GM12874 (cell line): ENCODE measurements at regions not wholly inside any gene's neighbourhood (a gene's known extent, or its start where the extent isn't known, plus 50 kb on each side); places are given as distances from the start of the nearest gene placed in this dataset.

ENCODE experiments used
- TF ChIP-seq, protein P1 (sequence below): IDR thresholded peaks from 2 replicates; pipeline ENCODE4 v1.5.1; 2011; ENCODE audit warnings: low read depth, mild to moderate bottlenecking, control low read depth, low read length, moderate library complexity; ENCODE audit not compliant: insufficient read depth

GRCh38 chr2:191618786-191619185 is 59.1 kb upstream of the NABP1 start:
- TF ChIP-seq, protein P1, sequence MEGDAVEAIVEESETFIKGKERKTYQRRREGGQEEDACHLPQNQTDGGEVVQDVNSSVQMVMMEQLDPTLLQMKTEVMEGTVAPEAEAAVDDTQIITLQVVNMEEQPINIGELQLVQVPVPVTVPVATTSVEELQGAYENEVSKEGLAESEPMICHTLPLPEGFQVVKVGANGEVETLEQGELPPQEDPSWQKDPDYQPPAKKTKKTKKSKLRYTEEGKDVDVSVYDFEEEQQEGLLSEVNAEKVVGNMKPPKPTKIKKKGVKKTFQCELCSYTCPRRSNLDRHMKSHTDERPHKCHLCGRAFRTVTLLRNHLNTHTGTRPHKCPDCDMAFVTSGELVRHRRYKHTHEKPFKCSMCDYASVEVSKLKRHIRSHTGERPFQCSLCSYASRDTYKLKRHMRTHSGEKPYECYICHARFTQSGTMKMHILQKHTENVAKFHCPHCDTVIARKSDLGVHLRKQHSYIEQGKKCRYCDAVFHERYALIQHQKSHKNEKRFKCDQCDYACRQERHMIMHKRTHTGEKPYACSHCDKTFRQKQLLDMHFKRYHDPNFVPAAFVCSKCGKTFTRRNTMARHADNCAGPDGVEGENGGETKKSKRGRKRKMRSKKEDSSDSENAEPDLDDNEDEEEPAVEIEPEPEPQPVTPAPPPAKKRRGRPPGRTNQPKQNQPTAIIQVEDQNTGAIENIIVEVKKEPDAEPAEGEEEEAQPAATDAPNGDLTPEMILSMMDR = no peak

- TF ChIP-seq, protein P1 = no peak
Measured at GRCh38 chr2:191620144-191620543, 57.8 kb upstream of the NABP1 start.

DNA sequence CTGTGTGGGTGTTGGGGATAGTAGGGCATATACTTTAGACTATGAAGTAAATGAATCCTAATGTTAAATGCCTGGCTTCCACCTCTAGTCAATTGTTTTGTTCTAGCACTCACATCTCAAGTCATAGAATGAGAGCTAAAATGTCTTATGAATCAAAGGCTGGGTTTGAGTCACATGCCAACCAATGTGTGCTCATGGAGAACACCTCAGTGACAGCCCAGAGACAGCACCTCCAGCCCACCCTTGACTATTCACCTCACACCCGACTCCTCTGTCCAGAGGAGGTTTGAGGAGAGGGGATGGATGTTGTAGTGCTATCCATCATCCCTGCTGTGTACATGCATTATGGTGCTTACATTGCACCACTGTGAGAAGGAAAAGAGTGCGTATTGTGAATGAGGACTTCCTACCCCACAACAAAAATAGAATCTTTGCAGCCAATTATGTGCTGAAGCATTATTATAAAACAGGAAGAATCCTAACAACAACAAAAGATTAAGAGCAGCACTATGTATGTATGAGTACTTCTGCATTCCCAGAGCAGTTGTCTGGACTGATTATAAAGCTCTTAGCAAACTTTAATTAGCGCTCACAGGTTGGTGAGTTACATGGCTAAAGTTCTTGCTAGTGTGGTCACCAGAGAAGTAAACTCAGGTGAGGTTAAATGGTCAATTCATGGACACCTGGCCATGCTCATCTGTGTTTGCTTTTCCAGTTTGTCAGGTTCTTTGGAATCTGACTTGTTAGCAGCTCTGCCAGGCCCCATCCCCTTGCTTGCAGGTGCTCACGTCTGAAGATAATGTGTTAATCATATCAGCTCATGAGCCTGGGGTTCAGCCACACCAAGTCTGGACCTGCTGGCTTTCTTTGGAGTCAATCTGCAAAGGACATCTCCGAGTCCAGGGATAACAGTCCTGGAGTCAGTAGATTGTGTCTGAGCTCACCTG is 55.3 kb upstream of the NABP1 start:
- TF ChIP-seq, protein P1 = no peak

- TF ChIP-seq, protein P1 = no peak
Measured at GRCh38 chr2:191625016-191625415, 52.9 kb upstream of the NABP1 start.

DNA sequence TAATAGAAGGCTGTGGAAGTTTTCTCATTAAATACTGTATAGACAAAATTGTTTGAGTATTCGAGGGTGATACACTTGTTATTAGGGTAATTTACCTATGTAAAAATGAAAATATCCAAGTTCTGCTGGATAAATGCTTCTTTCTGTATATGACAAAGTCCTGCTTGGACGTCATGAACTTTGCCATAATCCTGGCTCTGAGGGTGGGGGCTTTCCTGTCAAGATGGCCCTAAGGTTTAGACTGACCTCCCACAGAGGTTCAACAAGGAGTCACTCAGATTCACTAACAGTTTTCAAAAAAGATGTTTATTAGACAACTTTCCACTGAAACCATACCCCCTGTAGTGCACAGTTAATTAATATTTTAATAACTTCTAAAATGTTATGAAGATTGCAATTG is 52.5 kb upstream of the NABP1 start:
- TF ChIP-seq, protein P1 = no peak

GRCh38 chr2:191626497-191627151 is 51.3 kb upstream of the NABP1 start:
- TF ChIP-seq, protein P1 = no peak

DNA sequence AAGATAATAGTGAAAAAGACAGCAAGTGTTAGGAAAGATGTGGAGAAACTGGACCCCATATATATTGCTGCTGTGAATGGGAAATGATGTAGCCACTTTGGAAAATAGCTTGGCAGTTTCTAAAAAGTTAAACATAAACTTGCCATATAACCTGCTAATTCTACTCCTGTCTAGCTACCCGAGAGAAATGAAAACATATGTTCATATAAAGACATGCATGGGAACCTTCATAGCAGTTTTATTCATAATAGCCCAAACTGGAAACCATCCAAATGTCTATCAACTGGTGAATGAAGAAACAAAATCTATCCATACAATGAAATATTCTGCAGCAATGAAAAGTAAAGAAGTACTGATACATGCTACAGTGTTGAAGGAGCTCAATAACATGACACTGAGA is 50.4 kb upstream of the NABP1 start:
- TF ChIP-seq, protein P1 = no peak
